Neural crest cell (in vitro differentiated cells): ENCODE measurements at regions not wholly inside any gene's neighbourhood (a gene's known extent, or its start where the extent isn't known, plus 50 kb on each side); places are given as distances from the start of the nearest gene placed in this dataset.
"Not testable (repeated sequence)": the region's sequence is repeated elsewhere in the genome, so short reads cannot be mapped to it uniquely, and the experiment has no call there.

Experiments
- DNase-seq: peaks from one replicate; pipeline ENCODE4 v3.0.0; 2021; ENCODE audit warnings: low read depth, mixed read lengths, low spot score
- H3K27ac Mint-ChIP-seq: one replicate; pipeline ENCODE4 v1.8.0; 2021; ENCODE audit warnings: mild to moderate bottlenecking, mixed read lengths; ENCODE audit not compliant: unreplicated experiment
- H3K27me3 Mint-ChIP-seq: 2 replicates; pipeline ENCODE4 v1.8.0; 2021; ENCODE audit warnings: low read depth, mild to moderate bottlenecking, mixed read lengths
- H3K36me3 Mint-ChIP-seq: 2 replicates; pipeline ENCODE4 v1.8.0; 2021; ENCODE audit warnings: low read depth, mild to moderate bottlenecking, mixed read lengths
- H3K4me1 Mint-ChIP-seq: 2 replicates; pipeline ENCODE4 v1.8.0; 2021; ENCODE audit warnings: mixed read lengths
- H3K4me3 Mint-ChIP-seq: one replicate; pipeline ENCODE4 v1.8.0; 2021; ENCODE audit warnings: mild to moderate bottlenecking, mixed read lengths
- H3K9me3 Mint-ChIP-seq: 2 replicates; pipeline ENCODE4 v1.8.0; 2021; ENCODE audit warnings: mixed read lengths
- TF ChIP-seq, protein P1 (sequence below): fragments of 200-600 bp; sonication (generic); conservative IDR thresholded peaks from 2 replicates; pipeline ENCODE4 v1.5.0; 2021; ENCODE audit warnings: antibody characterized with exemption, mild to moderate bottlenecking

DNA sequence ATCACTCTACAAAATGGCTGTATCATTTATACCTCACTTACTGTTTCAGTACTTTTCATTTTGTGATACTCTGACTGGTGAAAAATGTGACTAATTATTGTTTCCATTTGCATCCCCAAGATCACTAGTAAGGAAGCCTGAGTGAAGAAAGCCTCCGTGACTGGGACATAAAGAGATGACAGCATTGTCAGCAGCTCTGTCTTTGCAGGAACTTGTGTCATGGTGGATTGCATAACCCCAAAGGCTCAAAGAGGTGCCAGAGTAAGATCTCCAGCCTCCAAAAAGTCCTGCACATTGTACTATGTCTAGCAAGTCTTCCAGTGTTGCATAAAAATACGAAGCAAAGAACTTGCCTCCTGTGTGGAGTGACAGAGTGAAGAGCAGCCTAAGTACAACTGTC lies 187.5 kb upstream of the CRIM1 start:
- TF ChIP-seq, protein P1, sequence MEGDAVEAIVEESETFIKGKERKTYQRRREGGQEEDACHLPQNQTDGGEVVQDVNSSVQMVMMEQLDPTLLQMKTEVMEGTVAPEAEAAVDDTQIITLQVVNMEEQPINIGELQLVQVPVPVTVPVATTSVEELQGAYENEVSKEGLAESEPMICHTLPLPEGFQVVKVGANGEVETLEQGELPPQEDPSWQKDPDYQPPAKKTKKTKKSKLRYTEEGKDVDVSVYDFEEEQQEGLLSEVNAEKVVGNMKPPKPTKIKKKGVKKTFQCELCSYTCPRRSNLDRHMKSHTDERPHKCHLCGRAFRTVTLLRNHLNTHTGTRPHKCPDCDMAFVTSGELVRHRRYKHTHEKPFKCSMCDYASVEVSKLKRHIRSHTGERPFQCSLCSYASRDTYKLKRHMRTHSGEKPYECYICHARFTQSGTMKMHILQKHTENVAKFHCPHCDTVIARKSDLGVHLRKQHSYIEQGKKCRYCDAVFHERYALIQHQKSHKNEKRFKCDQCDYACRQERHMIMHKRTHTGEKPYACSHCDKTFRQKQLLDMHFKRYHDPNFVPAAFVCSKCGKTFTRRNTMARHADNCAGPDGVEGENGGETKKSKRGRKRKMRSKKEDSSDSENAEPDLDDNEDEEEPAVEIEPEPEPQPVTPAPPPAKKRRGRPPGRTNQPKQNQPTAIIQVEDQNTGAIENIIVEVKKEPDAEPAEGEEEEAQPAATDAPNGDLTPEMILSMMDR: no peak
- Mint-ChIP-seq H3K27me3 (peaks cover 2% of the 10 kb centered on the region), H3K4me1 (peaks cover 20% of the 10 kb centered on the region), H3K9me3 (no peaks in the 10 kb centered on the region), H3K4me3 (no peak overlapping the region), H3K36me3 (no peaks in the 10 kb centered on the region), H3K27ac (no peak overlapping the region)
- no peak for DNase-seq

DNA sequence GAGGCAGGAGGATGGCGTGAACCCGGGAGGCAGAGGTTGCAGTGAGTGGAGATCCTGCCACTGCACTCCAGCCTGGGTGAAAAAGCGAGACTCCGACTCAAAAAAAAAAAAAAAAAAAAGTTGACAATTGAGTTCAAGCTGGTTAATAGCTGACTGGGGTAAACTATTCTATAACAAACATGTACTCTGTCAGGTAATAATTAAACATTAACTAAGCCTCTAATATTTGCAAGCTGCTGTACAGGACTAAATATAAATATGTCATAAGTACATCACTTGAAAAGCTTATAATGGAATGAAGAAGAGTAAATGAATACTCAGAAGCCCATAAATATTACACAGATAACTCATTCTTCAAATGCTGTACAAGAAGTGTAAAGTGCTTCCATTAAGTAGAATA lies 190.4 kb upstream of the CRIM1 start:
- peaks cover 2% of the 10 kb centered on the region for H3K27me3 Mint-ChIP-seq
- no peak overlapping the region for H3K27ac Mint-ChIP-seq
- H3K36me3 Mint-ChIP-seq: no peaks in the 10 kb centered on the region
- H3K4me1 Mint-ChIP-seq: no peaks in the 10 kb centered on the region
- no peak for DNase-seq
- TF ChIP-seq, protein P1: no peak
- H3K4me3 Mint-ChIP-seq: no peak overlapping the region
- peaks cover 5% of the 10 kb centered on the region for H3K9me3 Mint-ChIP-seq

DNA sequence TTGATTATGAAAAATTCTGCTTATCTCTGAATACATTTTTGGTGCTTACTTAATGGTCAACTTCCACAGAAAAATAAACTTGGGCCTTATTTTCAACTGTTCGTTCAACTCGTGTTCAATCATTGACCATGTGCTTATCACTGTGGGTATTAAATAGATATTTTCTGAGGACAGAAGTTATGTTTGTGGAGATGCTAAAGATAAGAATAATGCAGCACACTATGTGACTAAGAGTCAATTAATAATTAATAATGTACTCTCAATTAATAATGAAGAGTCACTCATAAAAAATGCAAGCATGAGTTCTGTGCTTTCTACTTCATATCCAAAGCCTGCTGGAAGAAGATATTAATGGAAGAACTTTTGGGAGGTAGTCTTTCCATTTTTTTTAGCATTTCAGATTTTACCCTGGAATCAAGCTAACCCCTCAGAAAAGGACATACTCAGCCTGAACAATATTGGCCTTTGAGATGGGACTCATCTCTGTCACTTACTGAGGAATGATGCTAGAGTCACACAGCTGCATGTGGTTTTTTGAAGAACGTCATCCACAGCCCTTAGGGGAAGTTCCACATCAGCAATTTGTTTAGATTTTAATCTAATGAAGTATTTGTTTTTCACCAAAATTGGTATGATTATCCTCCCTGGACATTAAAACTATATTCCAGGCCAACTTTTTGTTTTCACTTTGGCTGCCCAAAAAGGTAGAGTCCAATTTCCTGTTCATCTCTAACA lies 191.9 kb upstream of the CRIM1 start:
- DNase-seq: no peak
- Mint-ChIP-seq H3K9me3 (peaks cover 5% of the 10 kb centered on the region), H3K36me3 (no peaks in the 10 kb centered on the region), H3K27ac (no peak overlapping the region), H3K4me1 (no peaks in the 10 kb centered on the region), H3K27me3 (peaks cover 2% of the 10 kb centered on the region), H3K4me3 (no peak overlapping the region)
- TF ChIP-seq, protein P1: no peak

DNA sequence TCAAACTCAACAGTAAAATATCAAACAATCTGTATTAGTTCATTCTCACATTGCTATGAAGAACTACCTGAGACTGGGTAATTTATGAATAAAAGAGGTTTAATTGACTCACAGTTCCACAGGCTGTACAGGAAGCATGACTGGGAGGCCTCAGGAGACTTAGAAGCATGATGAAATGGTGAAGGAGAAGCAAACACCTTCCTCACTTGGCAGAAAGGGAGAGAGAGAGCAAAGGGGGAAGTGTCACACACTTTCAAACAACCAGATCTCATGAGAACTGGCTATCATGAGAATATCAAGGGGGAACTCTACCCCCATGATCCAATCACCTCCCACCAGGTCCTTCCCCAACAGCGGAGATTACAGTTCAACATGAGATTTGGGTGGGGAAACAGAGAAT lies 198.5 kb upstream of the CRIM1 start:
- not testable (repeated sequence) for DNase-seq, H3K27ac Mint-ChIP-seq, H3K27me3 Mint-ChIP-seq, H3K9me3 Mint-ChIP-seq, H3K36me3 Mint-ChIP-seq, H3K4me1 Mint-ChIP-seq, H3K4me3 Mint-ChIP-seq

DNA sequence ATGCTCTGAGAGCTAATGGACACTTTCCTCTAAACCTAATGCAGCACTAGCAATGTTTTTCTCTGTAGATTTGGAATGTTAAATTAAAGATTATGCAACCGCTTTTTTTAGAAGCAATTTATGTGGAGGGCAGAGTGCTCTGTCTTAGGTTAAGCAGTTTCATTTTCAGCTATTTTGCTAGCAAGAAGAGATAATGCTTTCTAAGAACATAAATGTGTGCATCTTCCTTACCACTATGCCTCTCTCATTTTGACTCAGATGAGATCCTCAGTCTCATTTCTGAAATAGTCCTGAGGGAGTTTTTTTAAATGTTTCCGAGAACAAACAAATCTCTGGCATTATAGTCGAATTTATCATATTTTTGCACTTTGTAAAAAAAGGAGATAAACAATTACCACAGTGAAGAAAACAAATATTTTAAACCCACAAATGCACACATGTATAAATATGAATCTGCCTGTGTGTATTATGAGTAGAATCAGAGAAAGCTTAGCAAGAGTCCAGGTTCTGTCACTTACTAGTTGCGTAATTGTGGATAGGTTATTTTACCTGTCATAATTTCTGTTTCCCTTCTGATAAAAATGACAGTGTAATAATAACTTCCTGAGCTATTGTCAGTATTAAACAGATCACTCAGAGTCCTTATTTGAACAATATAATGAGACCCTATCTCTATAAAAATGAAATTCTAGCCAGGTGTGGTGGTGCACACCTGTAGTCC lies 207.7 kb upstream of the CRIM1 start:
- Mint-ChIP-seq H3K27ac (no peak overlapping the region), H3K9me3 (no peaks in the 10 kb centered on the region), H3K36me3 (no peaks in the 10 kb centered on the region), H3K27me3 (no peaks in the 10 kb centered on the region), H3K4me1 (no peaks in the 10 kb centered on the region), H3K4me3 (no peak overlapping the region)
- DNase-seq: no peak
- TF ChIP-seq, protein P1: no peak

DNA sequence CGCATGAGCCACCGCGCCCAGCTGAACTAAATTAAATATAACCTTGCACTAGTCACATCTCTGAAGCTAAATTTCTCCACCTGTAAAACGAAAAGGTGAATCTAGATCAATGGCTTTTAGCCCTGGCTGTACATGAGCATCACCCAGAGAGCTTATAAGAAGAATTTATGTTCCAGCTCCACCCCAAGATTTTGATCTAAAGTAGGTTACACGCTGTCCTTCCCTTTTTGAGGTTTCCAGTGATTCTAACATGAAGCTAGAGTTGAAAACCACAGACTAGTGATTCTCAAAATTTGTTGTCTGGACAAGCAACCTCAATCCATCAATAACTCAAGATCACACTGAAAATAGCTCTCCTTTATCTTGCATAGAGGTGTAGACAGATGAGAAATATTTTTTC lies 208.8 kb upstream of the CRIM1 start:
- no peaks in the 10 kb centered on the region for H3K4me1 Mint-ChIP-seq
- H3K4me3 Mint-ChIP-seq: no peak overlapping the region
- H3K36me3 Mint-ChIP-seq: no peaks in the 10 kb centered on the region
- TF ChIP-seq, protein P1: no peak
- H3K27ac Mint-ChIP-seq: no peak overlapping the region
- no peak for DNase-seq
- H3K9me3 Mint-ChIP-seq: no peaks in the 10 kb centered on the region
- no peaks in the 10 kb centered on the region for H3K27me3 Mint-ChIP-seq
